ENCODE measurements at regions not wholly inside any gene's neighbourhood (a gene's known extent, or its start where the extent isn't known, plus 50 kb on each side); places are given as distances from the start of the nearest gene placed in this dataset.

- ChIA-PET POLR2A (no interaction called here), CTCF (no interaction called here)
- no peak for DNase-seq (ENCODE audit: low read depth, low spot score)
- no peak for TF ChIP-seq CTCF (IDR thresholded peaks at IDR 0.05; ENCODE audit: insufficient read depth, low read length, missing control alignments)
- no peak overlapping the region for H3K4me3 ChIP-seq (ENCODE audit: low read depth, low read length)
Measured at GRCh38 chr14:53742233-53742620, 214.4 kb downstream of the BMP4 start.

- CTCF ChIA-PET = no interaction called here
- H3K4me3 ChIP-seq (ENCODE audit: low read depth, low read length) = no peak overlapping the region
- no peak for TF ChIP-seq CTCF (IDR thresholded peaks at IDR 0.05; ENCODE audit: insufficient read depth, low read length, missing control alignments)
- DNase-seq (ENCODE audit: low read depth, low spot score) = no peak
- POLR2A ChIA-PET = interaction anchor here (0.5 kb wide), 1 partner anchor 12 kb away, joined by 3 read pairs; no protein-coding TSS in a partner anchor
Measured at GRCh38 chr14:53741479-53742232, 215.0 kb downstream of the BMP4 start.

GRCh38 chr14:53740570-53740969, 216.1 kb downstream of the BMP4 start:
- no peak for TF ChIP-seq CTCF (IDR thresholded peaks at IDR 0.05; ENCODE audit: insufficient read depth, low read length, missing control alignments)
- no peak for DNase-seq (ENCODE audit: low read depth, low spot score)
- ChIA-PET CTCF (no interaction called here), POLR2A (no interaction called here)
- no peak overlapping the region for H3K4me3 ChIP-seq (ENCODE audit: low read depth, low read length)

GRCh38 chr14:53735916-53736315, 220.7 kb downstream of the BMP4 start:
- no peak for TF ChIP-seq CTCF (IDR thresholded peaks at IDR 0.05; ENCODE audit: insufficient read depth, low read length, missing control alignments)
- H3K4me3 ChIP-seq (ENCODE audit: low read depth, low read length) = no peak overlapping the region
- POLR2A ChIA-PET = no interaction called here
- no peak for DNase-seq (ENCODE audit: low read depth, low spot score)
- CTCF ChIA-PET = no interaction called here

- TF ChIP-seq CTCF (IDR thresholded peaks at IDR 0.05; ENCODE audit: insufficient read depth, low read length, missing control alignments) = no peak
- DNase-seq (ENCODE audit: low read depth, low spot score) = no peak
- CTCF ChIA-PET = no interaction called here
- H3K4me3 ChIP-seq (ENCODE audit: low read depth, low read length) = no peak overlapping the region
- POLR2A ChIA-PET = no interaction called here
Measured at GRCh38 chr14:53723221-53723620, 233.4 kb downstream of the BMP4 start.

GRCh38 chr14:53719536-53719935, 237.1 kb downstream of the BMP4 start:
- no peak for TF ChIP-seq CTCF (IDR thresholded peaks at IDR 0.05; ENCODE audit: insufficient read depth, low read length, missing control alignments)
- no peak overlapping the region for H3K4me3 ChIP-seq (ENCODE audit: low read depth, low read length)
- ChIA-PET POLR2A (no interaction called here), CTCF (no interaction called here)
- no peak for DNase-seq (ENCODE audit: low read depth, low spot score)
